ENCODE measurements at regions not wholly inside any gene's neighbourhood (a gene's known extent, or its start where the extent isn't known, plus 50 kb on each side); places are given as distances from the start of the nearest gene placed in this dataset.

DNA sequence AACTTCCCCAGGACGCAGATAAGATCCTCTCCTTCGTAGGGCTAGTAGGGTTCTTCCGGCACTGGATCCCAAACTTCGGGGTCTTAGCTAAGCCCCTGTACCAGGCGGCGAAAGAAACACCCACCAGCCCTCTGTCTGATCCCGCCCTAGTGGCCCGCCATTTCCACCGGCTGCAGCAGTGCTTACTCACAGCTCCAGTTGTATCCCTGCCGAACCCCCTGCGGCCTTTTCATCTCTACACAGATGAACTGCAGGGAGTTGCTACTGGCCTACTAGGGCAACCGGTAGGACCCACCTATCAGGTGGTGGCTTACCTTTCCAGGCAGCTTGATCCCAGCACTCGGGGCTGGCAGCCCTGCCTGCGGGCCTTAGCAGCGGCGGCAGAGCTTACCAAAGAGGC lies 961.2 kb downstream of the RPA4 start:
- TF ChIP-seq EZH2 (IDR thresholded peaks at IDR 0.05; ENCODE audit: low read length, missing control alignments) = no peak
- TF ChIP-seq, protein P1, sequence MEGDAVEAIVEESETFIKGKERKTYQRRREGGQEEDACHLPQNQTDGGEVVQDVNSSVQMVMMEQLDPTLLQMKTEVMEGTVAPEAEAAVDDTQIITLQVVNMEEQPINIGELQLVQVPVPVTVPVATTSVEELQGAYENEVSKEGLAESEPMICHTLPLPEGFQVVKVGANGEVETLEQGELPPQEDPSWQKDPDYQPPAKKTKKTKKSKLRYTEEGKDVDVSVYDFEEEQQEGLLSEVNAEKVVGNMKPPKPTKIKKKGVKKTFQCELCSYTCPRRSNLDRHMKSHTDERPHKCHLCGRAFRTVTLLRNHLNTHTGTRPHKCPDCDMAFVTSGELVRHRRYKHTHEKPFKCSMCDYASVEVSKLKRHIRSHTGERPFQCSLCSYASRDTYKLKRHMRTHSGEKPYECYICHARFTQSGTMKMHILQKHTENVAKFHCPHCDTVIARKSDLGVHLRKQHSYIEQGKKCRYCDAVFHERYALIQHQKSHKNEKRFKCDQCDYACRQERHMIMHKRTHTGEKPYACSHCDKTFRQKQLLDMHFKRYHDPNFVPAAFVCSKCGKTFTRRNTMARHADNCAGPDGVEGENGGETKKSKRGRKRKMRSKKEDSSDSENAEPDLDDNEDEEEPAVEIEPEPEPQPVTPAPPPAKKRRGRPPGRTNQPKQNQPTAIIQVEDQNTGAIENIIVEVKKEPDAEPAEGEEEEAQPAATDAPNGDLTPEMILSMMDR (conservative IDR thresholded peaks at IDR 0.05 in 1 of 2, IDR thresholded peaks at IDR 0.05 in 1 of 2; ENCODE audit: low read depth in 1 of 2, low read length in 2 of 2) = no peak
